Breast epithelium (tissue), 3 donors: ENCODE measurements at regions not wholly inside any gene's neighbourhood (a gene's known extent, or its start where the extent isn't known, plus 50 kb on each side); places are given as distances from the start of the nearest gene placed in this dataset.
A peak's percentile ranks its signal among the peaks of the same experiment; 100 is the strongest.

Experiments used
- CTCF ChIP-seq, 3 donors: fragments of 450-650 bp; IDR thresholded peaks; one replicate each; pipeline ENCODE4 v1.5.1; 2016 to 2017; ENCODE audit warnings: antibody characterized with exemption in 3 of 3, mild to moderate bottlenecking in 3 of 3, moderate library complexity in 3 of 3
- POLR2AphosphoS5 ChIP-seq, 3 donors: sonication (generic); formaldehyde crosslinking; IDR thresholded peaks; one replicate each; pipeline ENCODE4 v1.6.1; 2017; ENCODE audit warnings: antibody characterized with exemption in 3 of 3

DNA sequence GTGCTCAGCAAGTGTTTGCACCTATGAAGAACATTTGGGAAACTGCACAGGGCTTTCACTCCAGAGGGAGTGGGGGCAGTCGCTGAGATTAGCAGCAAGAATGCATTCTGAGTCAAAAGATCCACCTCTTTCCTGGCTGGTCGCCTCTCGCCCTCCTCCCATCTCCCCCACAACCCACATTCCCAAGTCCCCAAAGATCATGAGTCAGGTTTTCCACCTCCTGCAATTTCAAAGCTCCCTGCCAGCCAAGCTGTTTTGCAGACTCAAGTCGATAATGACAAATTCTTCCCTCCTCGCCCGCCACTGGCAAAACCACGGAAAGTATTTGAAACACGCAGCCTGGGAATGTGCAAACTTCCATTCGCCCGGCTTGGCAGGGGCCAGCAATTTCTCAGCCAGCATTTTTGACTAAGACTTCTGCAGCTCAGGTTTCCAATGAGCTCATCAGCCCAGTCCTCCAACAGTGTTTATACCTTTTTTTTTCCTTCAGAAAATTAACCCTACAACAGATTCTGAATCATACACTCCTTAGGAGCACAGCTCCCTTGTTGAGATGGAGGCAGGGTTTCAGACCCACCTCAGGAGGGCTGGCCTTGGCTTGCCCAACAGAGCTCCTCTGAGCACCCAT is 181.4 kb downstream of the SMAD6 start:
- TF ChIP-seq CTCF (IDR thresholded peaks at IDR 0.05) = no peak
- peak; percentile 87 to 99 (median 98) for TF ChIP-seq POLR2AphosphoS5 (IDR thresholded peaks at IDR 0.05)
